Ovary (tissue), 3 donors: ENCODE measurements at regions not wholly inside any gene's neighbourhood (a gene's known extent, or its start where the extent isn't known, plus 50 kb on each side); places are given as distances from the start of the nearest gene placed in this dataset.

Source experiments
- CTCF ChIP-seq, 3 donors: fragments of 450-650 bp in 2 of 3; fragments of 200-600 bp in 1 of 3; IDR thresholded peaks; one replicate each; pipeline versions ENCODE4 v1.5.1 to v1.8.0; 2016 to 2022; ENCODE audit warnings: antibody characterized with exemption in 3 of 3, mild to moderate bottlenecking in 1 of 3
- POLR2A ChIP-seq: fragments of 450-650 bp; IDR thresholded peaks from one replicate; pipeline ENCODE4 v1.6.1; 2017; ENCODE audit warnings: antibody characterized with exemption, mild to moderate bottlenecking, moderate library complexity
- donor health status: DM: no; HTN: no; CAD: no.

- no peak for TF ChIP-seq CTCF (IDR thresholded peaks at IDR 0.05)
- no peak for TF ChIP-seq POLR2A
Measured at GRCh38 chrX:5220421-5220820, 1008.2 kb downstream of the NLGN4X start.
